GM18505 (cell line): ENCODE measurements at regions not wholly inside any gene's neighbourhood (a gene's known extent, or its start where the extent isn't known, plus 50 kb on each side); places are given as distances from the start of the nearest gene placed in this dataset.

Experiments
- ATAC-seq: cut with Tn5 transposase; IDR thresholded peaks from one replicate; pipeline ENCODE4 v1.9.1; 2021; ENCODE audit not compliant: unreplicated experiment
- POLR2A ChIP-seq: IDR thresholded peaks from 4 replicates; pipeline ENCODE4 v1.6.1; 2011; ENCODE audit warnings: borderline replicate concordance; ENCODE audit not compliant: insufficient read depth, insufficient read length; ENCODE audit errors: extremely low read depth

DNA sequence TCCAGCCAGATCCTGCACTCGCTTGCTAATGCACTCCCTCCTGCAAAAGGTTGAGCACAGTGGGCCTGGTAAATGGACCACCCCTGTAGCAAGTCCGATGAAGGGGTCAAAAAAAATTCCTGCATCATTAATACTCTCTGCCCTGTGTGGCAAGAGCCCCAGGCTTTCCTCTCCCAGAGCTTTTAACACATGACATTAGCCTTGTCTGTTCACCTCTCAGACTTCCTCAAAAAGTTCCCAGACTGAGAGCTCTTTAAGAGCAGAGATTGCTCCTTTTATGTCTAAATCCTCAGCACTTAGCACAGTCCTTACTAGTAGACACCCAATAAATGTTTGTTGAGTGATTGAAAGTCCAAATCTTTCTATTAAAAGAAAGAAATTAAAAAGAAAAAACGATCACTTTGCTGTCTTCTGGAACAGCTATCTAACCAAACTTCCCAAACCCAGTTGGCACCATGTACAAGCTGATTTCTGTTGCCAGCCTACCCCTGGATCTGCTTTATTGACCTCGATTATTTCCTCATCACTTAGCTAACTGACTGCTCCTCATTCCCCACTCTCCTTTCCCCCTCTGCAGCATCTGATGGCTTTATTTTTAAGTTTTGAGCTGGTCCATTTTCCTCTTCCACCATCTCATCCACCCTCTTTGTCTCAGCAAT is 209.8 kb downstream of the ENC1 start:
- no peak for ATAC-seq
- no peak for TF ChIP-seq POLR2A

DNA sequence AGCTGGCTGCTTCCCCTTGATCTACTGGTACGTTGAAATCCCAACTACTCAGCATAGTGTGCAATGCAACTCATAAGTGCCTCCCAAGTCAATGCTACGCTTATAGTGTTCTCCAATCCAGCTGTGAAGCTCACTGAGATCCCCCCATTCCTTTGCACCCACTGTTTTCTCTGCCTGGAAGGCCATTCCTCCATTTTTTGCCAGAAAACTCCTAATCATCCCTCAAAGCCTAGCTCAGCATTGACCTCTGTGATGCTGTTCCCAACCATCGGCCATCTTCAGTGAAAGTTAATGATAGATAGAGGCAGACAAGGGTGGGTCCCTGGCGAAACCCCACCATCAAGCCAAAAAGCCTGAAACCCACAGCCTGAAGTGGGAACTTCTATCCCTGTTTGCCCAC is 211.0 kb downstream of the ENC1 start:
- TF ChIP-seq POLR2A, result no peak
- no peak for ATAC-seq

DNA sequence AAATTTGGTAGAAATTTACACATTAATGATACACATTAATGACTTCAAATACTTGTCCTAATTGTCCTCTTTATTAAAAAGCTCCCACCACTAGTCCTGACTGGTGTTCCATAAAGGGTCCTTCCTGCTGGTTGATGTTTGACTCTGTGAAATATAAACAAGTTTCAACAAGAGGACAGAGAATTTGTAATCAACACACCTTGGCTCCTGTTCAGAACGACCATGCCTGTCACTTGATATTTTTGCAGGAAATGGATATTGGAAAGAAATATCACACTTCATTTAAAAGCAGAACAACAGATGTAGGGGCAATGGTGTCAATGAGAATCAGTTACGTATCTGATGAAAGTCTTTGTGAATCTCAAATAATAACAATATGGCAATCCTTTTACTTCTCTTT is 211.7 kb downstream of the ENC1 start:
- ATAC-seq, result no peak

DNA sequence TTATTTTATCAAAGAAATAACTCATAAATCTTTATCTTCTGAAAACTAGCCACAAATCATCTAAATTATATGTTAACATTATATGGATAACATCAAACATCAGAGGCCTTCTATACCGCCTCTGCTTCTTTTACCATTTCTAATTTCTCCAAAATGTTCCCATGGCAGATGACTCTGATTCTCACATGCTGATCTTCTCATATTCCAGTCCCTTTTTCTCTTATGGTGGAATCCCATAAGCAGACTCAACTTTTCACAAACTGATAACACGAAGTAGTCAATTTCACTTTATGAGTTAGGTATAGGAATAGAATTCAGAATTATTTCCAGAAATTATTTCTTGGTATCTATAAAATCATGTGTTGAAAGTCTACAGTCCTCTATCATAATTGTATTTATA is 212.3 kb downstream of the ENC1 start:
- no peak for ATAC-seq
- TF ChIP-seq POLR2A, result no peak

More for the DNA sequence above, 211.7 kb downstream of the ENC1 start:
- TF ChIP-seq POLR2A, result no peak

DNA sequence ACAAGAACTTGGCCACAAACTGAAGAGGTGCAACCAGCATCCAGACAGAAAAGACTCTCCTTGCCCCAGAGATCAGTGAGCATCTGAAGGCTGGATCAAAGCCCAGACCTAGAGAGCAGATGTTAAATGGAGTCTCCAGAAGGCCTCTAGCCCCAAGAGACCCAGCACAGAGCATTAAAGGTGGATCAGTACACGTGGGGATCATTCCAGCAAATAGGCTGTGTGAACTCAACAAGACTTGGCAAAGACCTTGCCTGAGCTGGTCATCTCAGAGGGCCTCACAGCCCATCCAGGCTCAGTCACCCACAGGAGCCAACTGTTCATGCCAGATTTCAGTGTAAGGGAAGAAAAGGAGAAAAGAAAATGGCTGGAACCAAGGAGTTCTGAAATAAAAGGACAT is 214.0 kb downstream of the ENC1 start:
- ATAC-seq, result no peak
- no peak for TF ChIP-seq POLR2A

DNA sequence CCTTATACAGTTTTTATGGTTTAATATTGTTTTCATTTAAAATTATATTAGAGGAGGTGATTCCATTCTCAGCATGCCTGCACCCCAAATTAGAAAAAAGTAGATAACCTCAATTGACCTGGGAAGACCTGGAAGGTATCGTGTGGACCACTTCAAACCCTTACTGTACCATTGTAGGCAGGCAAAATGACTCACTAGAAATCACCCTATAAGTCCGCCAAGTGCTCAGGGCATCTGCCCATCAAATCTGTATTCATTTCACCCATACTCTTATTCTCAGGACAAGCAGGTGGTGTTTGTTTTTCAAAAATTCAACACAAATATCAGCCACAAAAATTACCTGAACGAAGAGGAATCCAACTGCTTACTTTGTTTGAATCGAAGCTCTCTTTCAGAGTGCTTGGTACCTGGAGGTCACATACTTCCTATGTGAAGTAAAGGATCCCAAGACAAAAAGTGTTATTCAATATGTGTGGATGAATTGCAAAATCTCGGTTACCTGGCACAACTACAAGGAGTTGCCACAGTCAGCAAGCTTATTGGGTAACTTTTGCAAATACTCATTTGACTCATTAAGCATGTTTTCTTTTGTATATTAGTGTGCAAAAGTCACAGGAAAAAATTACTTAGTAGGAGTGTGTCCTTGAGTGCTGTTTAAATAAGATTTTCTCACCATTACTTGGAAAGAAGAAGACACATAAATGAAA is 216.2 kb downstream of the ENC1 start:
- no peak for TF ChIP-seq POLR2A
- no peak for ATAC-seq

DNA sequence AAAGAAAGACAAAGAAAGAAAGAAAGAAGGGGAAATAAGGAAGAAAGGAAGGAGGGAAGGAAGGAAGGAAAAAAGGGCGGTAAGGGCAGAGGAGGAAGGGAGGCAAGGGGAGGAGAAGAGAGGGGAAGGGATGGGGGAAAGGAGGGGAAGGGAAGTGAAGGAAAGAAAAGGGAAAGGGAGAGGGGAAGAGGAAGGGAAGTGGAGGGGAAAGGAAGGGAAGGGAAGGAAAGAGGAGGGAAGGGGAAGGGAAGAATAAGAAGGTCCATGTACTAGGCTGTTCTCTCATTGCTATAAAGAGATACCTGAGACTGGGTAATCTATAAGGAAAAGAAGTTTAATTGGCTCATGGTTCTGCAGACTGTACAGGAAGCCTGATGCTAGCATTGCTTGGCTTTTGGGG is 217.1 kb downstream of the ENC1 start:
- ATAC-seq, result no peak
- TF ChIP-seq POLR2A, result no peak

DNA sequence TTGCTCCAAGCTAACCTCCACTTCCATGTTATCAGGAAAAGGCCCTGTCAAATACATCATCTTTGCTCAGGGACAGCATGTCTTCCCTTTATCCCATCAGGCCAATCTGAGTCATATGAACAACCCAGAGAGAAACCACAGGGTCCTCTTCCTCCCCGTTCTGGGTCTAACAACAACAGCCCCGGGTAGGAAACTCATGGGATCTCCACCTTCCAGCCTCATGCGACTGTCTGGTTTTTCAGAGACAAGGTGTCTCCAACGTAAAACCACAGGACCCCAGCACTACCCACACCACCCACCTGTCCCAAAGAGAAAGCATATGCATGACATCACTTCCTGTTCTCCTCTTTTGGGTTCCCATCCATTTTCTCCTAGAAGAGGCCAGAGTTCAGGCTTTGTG is 217.9 kb downstream of the ENC1 start:
- no peak for ATAC-seq
- no peak for TF ChIP-seq POLR2A

DNA sequence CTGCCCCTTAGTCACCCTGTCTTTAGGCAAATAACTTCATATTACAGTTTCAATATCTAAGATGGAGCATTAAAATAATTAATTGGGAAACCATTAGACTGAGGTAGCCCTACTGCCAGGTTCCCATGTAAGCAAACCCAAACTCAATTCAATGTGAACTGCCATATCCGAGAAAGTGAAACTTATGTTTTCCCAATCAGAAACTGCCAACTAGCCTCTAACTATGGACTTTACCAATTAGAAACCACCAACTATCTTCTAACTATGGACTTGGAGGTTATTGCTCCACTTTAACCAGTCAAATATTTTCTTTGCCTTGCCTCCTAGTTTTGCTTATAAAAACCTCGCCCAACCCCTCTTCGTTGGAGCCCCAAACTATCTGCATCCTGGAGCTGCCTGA is 218.5 kb downstream of the ENC1 start:
- no peak for ATAC-seq
- no peak for TF ChIP-seq POLR2A

DNA sequence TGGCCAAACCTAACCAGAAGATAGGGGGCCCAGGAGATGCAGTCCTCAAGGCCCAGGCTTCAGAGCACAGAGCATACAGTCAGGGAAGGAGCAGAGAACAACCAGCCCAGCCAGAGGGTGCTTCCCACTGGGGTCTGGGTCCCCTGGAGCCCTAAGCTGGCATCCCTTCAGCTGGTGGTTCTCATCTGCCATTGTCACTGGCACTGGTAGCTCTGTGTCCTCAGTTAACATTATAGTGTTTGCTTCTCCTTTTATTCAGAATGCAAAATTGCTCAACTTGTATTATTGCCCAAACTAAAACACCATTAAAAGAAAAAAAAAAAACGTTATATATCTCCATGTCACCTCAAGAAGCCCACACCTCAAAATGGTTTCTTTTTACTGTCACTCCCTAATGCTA is 219.2 kb downstream of the ENC1 start:
- ATAC-seq, result no peak
- no peak for TF ChIP-seq POLR2A

DNA sequence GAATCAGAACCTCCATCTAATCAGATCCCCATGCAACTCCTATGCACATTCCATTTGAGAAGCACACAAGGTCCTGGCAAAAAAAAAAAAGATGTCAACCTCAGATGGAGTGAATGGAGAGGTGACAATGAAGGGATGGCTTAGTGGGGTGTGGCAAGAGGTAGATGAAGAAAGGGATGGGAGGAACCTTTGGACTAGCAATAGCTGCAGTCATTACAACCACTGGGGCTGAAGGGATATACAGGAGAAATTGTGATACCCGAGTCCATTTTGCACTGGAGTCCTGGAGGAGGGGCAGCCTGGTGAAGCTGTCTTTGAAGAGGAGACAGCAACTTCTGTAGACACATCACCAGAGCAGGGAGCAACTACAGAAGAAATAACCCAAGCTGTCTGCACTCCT is 219.6 kb downstream of the ENC1 start:
- TF ChIP-seq POLR2A, result no peak
- ATAC-seq, result no peak

DNA sequence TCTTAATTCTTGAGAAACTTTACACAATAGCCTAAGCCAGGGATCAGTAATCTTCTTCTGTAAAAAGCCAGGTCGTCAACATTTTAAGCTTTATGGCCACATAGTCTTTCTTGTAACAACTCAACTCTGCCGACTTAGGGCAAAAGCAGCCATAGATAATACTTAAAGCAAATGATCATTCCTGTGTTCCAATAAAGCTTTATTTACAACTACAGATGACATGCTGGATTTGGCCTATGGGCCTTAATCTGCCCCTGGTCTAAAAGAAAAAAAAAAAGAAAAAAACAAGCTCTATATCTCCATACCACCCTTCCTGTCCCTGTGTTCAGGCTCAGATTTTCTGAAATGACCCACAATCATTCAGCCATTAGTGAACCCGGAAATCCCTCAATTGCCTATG is 220.3 kb downstream of the ENC1 start:
- ATAC-seq, result no peak
- no peak for TF ChIP-seq POLR2A

DNA sequence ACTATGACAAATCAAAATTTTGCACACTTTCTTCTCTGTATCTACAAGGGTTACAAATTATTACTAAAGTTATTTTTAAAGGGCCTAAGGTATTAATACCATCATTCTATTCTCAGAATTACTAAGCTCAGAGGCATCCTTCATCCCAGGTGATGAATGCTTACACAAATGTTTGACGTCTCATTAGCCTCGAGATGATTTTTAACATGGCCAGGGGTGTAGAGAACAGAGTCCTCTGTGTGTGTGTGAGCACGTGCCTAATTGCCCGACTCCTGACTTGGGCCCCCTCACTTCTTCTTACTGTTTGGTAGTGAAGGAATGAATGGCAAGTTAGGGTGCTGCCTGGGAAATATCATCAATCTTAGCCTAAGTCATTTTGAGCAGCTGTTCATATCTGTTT is 221.1 kb downstream of the ENC1 start:
- no peak for TF ChIP-seq POLR2A
- no peak for ATAC-seq

DNA sequence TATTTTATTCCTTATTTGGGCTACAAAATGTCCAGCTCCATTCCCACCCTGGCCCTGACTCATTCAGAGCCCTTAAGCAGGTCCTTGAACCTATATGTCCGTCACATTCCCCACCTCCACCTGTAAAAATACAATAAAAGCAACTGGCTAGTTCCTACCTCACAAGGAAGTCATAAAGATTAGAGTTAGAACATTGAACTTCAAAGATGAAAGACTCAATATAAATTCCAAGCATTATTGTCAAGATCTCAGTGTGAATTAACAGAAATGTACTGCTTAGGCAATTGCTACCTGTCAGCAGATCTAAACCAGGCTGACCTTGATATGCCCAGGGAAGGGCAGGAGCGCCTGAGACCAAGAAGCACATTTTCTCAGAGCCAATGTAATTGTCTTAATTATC is 221.8 kb downstream of the ENC1 start:
- no peak for ATAC-seq

DNA sequence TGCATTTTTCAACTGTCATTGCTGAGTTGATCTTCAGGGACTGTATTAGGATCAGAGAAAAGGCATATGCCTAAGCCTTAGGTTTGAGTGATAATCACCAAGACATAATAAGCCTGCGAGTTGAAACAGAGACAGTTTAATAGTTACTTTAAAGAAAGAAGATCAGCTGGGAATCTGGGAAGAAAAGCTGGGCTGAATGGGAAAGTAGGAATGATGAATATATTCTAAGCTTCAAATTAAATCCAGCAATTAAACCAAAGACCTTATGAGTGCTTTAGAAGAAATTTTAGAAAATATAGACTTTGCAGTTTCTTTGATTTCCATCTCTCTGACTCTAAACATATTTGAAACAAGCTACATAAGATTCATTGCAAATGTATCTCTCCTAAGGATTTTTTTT is 222.3 kb downstream of the ENC1 start:
- TF ChIP-seq POLR2A, result no peak
- no peak for ATAC-seq

More for the DNA sequence above, 221.8 kb downstream of the ENC1 start:
- TF ChIP-seq POLR2A, result no peak

DNA sequence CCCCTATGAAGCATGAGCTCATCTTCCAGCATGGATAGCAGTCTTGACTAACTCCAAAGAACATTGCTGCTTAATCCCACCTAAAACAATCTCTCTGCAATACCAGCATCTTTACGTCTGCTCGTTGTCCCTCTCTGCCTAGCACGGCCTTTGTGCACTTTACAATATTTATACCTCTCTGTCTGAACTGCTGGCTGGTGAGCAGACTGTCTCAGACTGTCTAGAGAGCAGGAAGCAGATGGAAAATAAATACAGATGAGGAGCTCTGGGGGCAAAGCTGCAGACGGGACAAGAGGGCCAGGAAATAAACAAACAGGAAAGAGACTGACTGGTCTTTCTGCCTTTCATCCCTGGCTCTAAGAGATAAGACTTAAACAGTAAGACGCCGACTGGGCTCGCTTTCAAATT is 224.8 kb downstream of the ENC1 start:
- TF ChIP-seq POLR2A, result no peak
- ATAC-seq, result no peak

DNA sequence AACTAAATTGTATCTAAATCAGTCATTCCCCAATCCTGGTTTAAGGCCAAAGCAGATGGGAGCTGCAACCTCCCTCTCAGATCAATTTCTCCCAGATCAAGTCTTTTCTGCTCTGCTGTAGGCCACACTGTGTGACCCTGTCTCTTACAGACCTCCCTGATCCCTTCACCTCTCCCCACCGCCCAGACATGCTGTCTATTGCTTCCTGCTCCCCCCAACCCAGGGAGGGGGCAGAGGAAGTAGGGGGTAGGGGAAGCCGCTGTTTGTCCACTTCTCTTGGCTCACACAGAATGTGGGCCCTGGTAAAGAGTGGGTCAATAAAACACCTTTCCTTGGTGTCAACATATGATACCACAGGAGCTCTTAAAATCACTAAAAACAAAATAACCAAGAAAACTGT is 226.3 kb downstream of the ENC1 start:
- no peak for TF ChIP-seq POLR2A

More for the DNA sequence above, 226.3 kb downstream of the ENC1 start:
- no peak for ATAC-seq
